ENCODE measurements at regions not wholly inside any gene's neighbourhood (a gene's known extent, or its start where the extent isn't known, plus 50 kb on each side); places are given as distances from the start of the nearest gene placed in this dataset.
"Not testable (repeated sequence)": the region's sequence is repeated elsewhere in the genome, so short reads cannot be mapped to it uniquely, and the experiment has no call there.

GRCh38 chr22:44622679-44623078, 79.3 kb upstream of the PRR5 start:
- WGBS, 2 donors = 69 to 75% methylated on average over 11 of the region's 11 CpGs

GRCh38 chr22:44622147-44622427, 79.9 kb upstream of the PRR5 start:
- 33 to 44% methylated on average over 8 of the region's 8 CpGs for WGBS, 2 donors
- peaks cover 0 to 14% of the 10 kb centered on the region in 2 donors for H3K4me1 ChIP-seq (ENCODE audit: control insufficient read depth in 2 of 2, insufficient read depth in 2 of 2, low read length in 1 of 2)
- H3K27ac ChIP-seq (ENCODE audit: low read depth in 2 of 2, low read length in 1 of 2) = no peak overlapping the region
- no peaks in the 10 kb centered on the region for H3K9me3 ChIP-seq (ENCODE audit: control insufficient read depth in 2 of 2, insufficient read depth in 1 of 2, low read depth in 1 of 2, low read length in 1 of 2)
- H3K27me3 ChIP-seq (ENCODE audit: control insufficient read depth in 1 of 2, insufficient read depth in 2 of 2, low read length in 2 of 2) = no peaks in the 10 kb centered on the region
- H3K4me3 ChIP-seq (ENCODE audit: low read depth in 1 of 2, low read length in 2 of 2) = no peak overlapping the region
- H3K36me3 ChIP-seq (ENCODE audit: control insufficient read depth in 2 of 2, insufficient read depth in 2 of 2, low read length in 1 of 2) = no peaks in the 10 kb centered on the region

More at GRCh38 chr22:44622679-44623078, 79.3 kb upstream of the PRR5 start:
- Histone ChIP-seq H3K4me3 (ENCODE audit: low read depth in 1 of 2, low read length in 2 of 2) (no peak overlapping the region), H3K36me3 (ENCODE audit: control insufficient read depth in 2 of 2, insufficient read depth in 2 of 2, low read length in 1 of 2) (no peaks in the 10 kb centered on the region), H3K27me3 (ENCODE audit: control insufficient read depth in 1 of 2, insufficient read depth in 2 of 2, low read length in 2 of 2) (no peaks in the 10 kb centered on the region), H3K4me1 (ENCODE audit: control insufficient read depth in 2 of 2, insufficient read depth in 2 of 2, low read length in 1 of 2) (peaks cover 0 to 8% of the 10 kb centered on the region in 2 donors), H3K9me3 (ENCODE audit: control insufficient read depth in 2 of 2, insufficient read depth in 1 of 2, low read depth in 1 of 2, low read length in 1 of 2) (no peaks in the 10 kb centered on the region), H3K27ac (ENCODE audit: low read depth in 2 of 2, low read length in 1 of 2) (no peak overlapping the region)

GRCh38 chr22:44621401-44622146, 80.4 kb upstream of the PRR5 start:
- no peaks in the 10 kb centered on the region for H3K9me3 ChIP-seq (ENCODE audit: control insufficient read depth in 2 of 2, insufficient read depth in 1 of 2, low read depth in 1 of 2, low read length in 1 of 2)

GRCh38 chr22:44620841-44621257, 81.2 kb upstream of the PRR5 start:
- Histone ChIP-seq H3K27me3 (ENCODE audit: control insufficient read depth in 1 of 2, insufficient read depth in 2 of 2, low read length in 2 of 2) (no peaks in the 10 kb centered on the region), H3K4me3 (ENCODE audit: low read depth in 1 of 2, low read length in 2 of 2) (no peak overlapping the region), H3K27ac (ENCODE audit: low read depth in 2 of 2, low read length in 1 of 2) (no peak overlapping the region), H3K4me1 (ENCODE audit: control insufficient read depth in 2 of 2, insufficient read depth in 2 of 2, low read length in 1 of 2) (peaks cover 0 to 15% of the 10 kb centered on the region in 2 donors), H3K9me3 (ENCODE audit: control insufficient read depth in 2 of 2, insufficient read depth in 1 of 2, low read depth in 1 of 2, low read length in 1 of 2) (no peaks in the 10 kb centered on the region), H3K36me3 (ENCODE audit: control insufficient read depth in 2 of 2, insufficient read depth in 2 of 2, low read length in 1 of 2) (no peaks in the 10 kb centered on the region)
- 51 to 57% methylated on average over 13 of the region's 13 CpGs for WGBS, 2 donors

More at GRCh38 chr22:44621401-44622146, 80.4 kb upstream of the PRR5 start:
- Histone ChIP-seq H3K4me3 (ENCODE audit: low read depth in 1 of 2, low read length in 2 of 2) (no peak overlapping the region), H3K4me1 (ENCODE audit: control insufficient read depth in 2 of 2, insufficient read depth in 2 of 2, low read length in 1 of 2) (peaks cover 0 to 15% of the 10 kb centered on the region in 2 donors), H3K27ac (ENCODE audit: low read depth in 2 of 2, low read length in 1 of 2) (no peak overlapping the region), H3K36me3 (ENCODE audit: control insufficient read depth in 2 of 2, insufficient read depth in 2 of 2, low read length in 1 of 2) (no peaks in the 10 kb centered on the region), H3K27me3 (ENCODE audit: control insufficient read depth in 1 of 2, insufficient read depth in 2 of 2, low read length in 2 of 2) (no peaks in the 10 kb centered on the region)
- WGBS, 2 donors = 78 to 79% methylated on average over 20 to 21 of the region's 21 CpGs

GRCh38 chr22:44620129-44620840, 81.7 kb upstream of the PRR5 start:
- H3K36me3 ChIP-seq (ENCODE audit: control insufficient read depth in 2 of 2, insufficient read depth in 2 of 2, low read length in 1 of 2) = no peaks in the 10 kb centered on the region
- H3K27ac ChIP-seq (ENCODE audit: low read depth in 2 of 2, low read length in 1 of 2) = no peak overlapping the region
- WGBS, 2 donors = 7 to 9% methylated on average over 48 of the region's 48 CpGs
- peaks cover 0 to under 1% of the 10 kb centered on the region in 2 donors for H3K9me3 ChIP-seq (ENCODE audit: control insufficient read depth in 2 of 2, insufficient read depth in 1 of 2, low read depth in 1 of 2, low read length in 1 of 2)
- H3K4me1 ChIP-seq (ENCODE audit: control insufficient read depth in 2 of 2, insufficient read depth in 2 of 2, low read length in 1 of 2) = peaks cover 0 to 15% of the 10 kb centered on the region in 2 donors
- no peak overlapping the region for H3K4me3 ChIP-seq (ENCODE audit: low read depth in 1 of 2, low read length in 2 of 2)
- H3K27me3 ChIP-seq (ENCODE audit: control insufficient read depth in 1 of 2, insufficient read depth in 2 of 2, low read length in 2 of 2) = no peaks in the 10 kb centered on the region

- H3K36me3 ChIP-seq (ENCODE audit: control insufficient read depth in 2 of 2, insufficient read depth in 2 of 2, low read length in 1 of 2); H3K27ac ChIP-seq (ENCODE audit: low read depth in 2 of 2, low read length in 1 of 2); H3K27me3 ChIP-seq (ENCODE audit: control insufficient read depth in 1 of 2, insufficient read depth in 2 of 2, low read length in 2 of 2); H3K4me3 ChIP-seq (ENCODE audit: low read depth in 1 of 2, low read length in 2 of 2); H3K9me3 ChIP-seq (ENCODE audit: control insufficient read depth in 2 of 2, insufficient read depth in 1 of 2, low read depth in 1 of 2, low read length in 1 of 2): not testable (repeated sequence)
- 57 to 63% methylated on average over 16 of the region's 16 CpGs for WGBS, 2 donors
- H3K4me1 ChIP-seq (ENCODE audit: control insufficient read depth in 2 of 2, insufficient read depth in 2 of 2, low read length in 1 of 2) = peaks cover 0 to 15% of the 10 kb centered on the region in 2 donors
Measured at GRCh38 chr22:44619560-44620128, 82.4 kb upstream of the PRR5 start.

- H3K27me3 ChIP-seq (ENCODE audit: control insufficient read depth in 1 of 2, insufficient read depth in 2 of 2, low read length in 2 of 2); H3K4me3 ChIP-seq (ENCODE audit: low read depth in 1 of 2, low read length in 2 of 2); H3K27ac ChIP-seq (ENCODE audit: low read depth in 2 of 2, low read length in 1 of 2); H3K9me3 ChIP-seq (ENCODE audit: control insufficient read depth in 2 of 2, insufficient read depth in 1 of 2, low read depth in 1 of 2, low read length in 1 of 2); H3K36me3 ChIP-seq (ENCODE audit: control insufficient read depth in 2 of 2, insufficient read depth in 2 of 2, low read length in 1 of 2): not testable (repeated sequence)
- H3K4me1 ChIP-seq (ENCODE audit: control insufficient read depth in 2 of 2, insufficient read depth in 2 of 2, low read length in 1 of 2) = peaks cover 0 to 15% of the 10 kb centered on the region in 2 donors
- WGBS, 2 donors = 85 to 94% methylated on average over 6 of the region's 6 CpGs
Measured at GRCh38 chr22:44618910-44619309, 83.1 kb upstream of the PRR5 start.

GRCh38 chr22:44618400-44618799, 83.6 kb upstream of the PRR5 start:
- peaks cover 0 to 15% of the 10 kb centered on the region in 2 donors for H3K4me1 ChIP-seq (ENCODE audit: control insufficient read depth in 2 of 2, insufficient read depth in 2 of 2, low read length in 1 of 2)
- H3K27ac ChIP-seq (ENCODE audit: low read depth in 2 of 2, low read length in 1 of 2) = no peak overlapping the region
- peaks cover 0 to 9% of the 10 kb centered on the region in 2 donors for H3K9me3 ChIP-seq (ENCODE audit: control insufficient read depth in 2 of 2, insufficient read depth in 1 of 2, low read depth in 1 of 2, low read length in 1 of 2)
- WGBS, 2 donors = 64 to 66% methylated on average over 17 of the region's 17 CpGs
- no peak overlapping the region for H3K4me3 ChIP-seq (ENCODE audit: low read depth in 1 of 2, low read length in 2 of 2)
- no peaks in the 10 kb centered on the region for H3K27me3 ChIP-seq (ENCODE audit: control insufficient read depth in 1 of 2, insufficient read depth in 2 of 2, low read length in 2 of 2)
- no peaks in the 10 kb centered on the region for H3K36me3 ChIP-seq (ENCODE audit: control insufficient read depth in 2 of 2, insufficient read depth in 2 of 2, low read length in 1 of 2)

GRCh38 chr22:44617828-44618227, 84.2 kb upstream of the PRR5 start:
- Histone ChIP-seq H3K9me3 (ENCODE audit: control insufficient read depth in 2 of 2, insufficient read depth in 1 of 2, low read depth in 1 of 2, low read length in 1 of 2) (peaks cover 0 to 9% of the 10 kb centered on the region in 2 donors), H3K36me3 (ENCODE audit: control insufficient read depth in 2 of 2, insufficient read depth in 2 of 2, low read length in 1 of 2) (no peaks in the 10 kb centered on the region), H3K4me1 (ENCODE audit: control insufficient read depth in 2 of 2, insufficient read depth in 2 of 2, low read length in 1 of 2) (peaks cover 0 to 15% of the 10 kb centered on the region in 2 donors), H3K4me3 (ENCODE audit: low read depth in 1 of 2, low read length in 2 of 2) (no peak overlapping the region), H3K27ac (ENCODE audit: low read depth in 2 of 2, low read length in 1 of 2) (no peak overlapping the region), H3K27me3 (ENCODE audit: control insufficient read depth in 1 of 2, insufficient read depth in 2 of 2, low read length in 2 of 2) (no peaks in the 10 kb centered on the region)
- WGBS, 2 donors = 94 to 97% methylated on average over 4 of the region's 4 CpGs

Measured in esophagus (tissue), 2 donors.